Endometrial microvascular endothelial cells (primary cell): ENCODE measurements at regions not wholly inside any gene's neighbourhood (a gene's known extent, or its start where the extent isn't known, plus 50 kb on each side); places are given as distances from the start of the nearest gene placed in this dataset.
"Not testable (repeated sequence)": the region's sequence is repeated elsewhere in the genome, so short reads cannot be mapped to it uniquely, and the experiment has no call there.

Experiments used
- in situ Hi-C: cut with HindIII; loops from 2 replicates; pipeline ENCODE4 v1.10.0; 2017; ENCODE audit warnings: low sequenced_read_pairs, low pct_unique_long_range_greater_than_20kb; ENCODE audit errors: inconsistent ontology term

DNA sequence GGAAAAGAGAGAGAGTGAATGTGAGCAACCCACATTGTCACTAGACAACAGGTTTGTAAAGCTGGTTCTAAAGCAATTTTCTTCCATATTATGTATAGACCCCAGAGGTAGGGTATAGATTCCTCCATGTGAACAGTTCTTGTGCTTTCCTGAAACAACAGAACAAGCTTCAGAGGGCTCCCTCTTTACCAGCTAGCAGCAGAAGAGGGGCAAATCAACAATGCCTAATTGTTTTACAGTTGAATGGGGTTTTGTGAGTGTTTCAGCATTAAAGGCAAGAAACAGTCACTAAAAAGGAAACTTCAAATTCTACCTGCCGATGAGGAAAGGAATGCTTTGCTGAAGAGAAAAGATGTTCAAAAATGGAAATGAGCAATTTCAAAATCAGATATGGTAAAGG is 341.2 kb upstream of the KITLG start:
- in situ Hi-C loops, result no loop called here

- in situ Hi-C loops, result no loop called here
Observed at GRCh38 chr12:88918161-88918560, 337.9 kb upstream of the KITLG start.

DNA sequence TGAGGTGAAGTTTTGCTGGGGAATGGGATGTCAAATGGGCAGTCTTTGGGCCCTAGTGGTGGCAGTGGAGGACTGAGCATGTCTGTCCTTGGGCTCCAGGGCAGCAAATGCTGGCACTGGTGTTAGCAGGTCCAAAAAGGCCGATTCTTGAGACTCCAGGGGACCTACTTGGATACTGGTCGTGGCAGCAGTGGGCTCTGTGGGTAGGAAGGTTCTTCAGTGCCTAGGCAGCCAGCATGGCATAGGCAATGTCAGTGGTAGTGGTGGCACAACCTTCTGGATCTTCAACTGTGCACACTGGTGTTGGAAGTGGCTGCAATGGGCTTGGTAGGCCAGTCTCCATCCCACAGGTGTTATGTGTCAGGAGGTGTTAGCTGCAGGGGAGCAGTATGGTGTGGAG is 334.7 kb upstream of the KITLG start:
- in situ Hi-C loops, result no loop called here

- in situ Hi-C loops, result no loop called here
Observed at GRCh38 chr12:88909510-88909909, 329.2 kb upstream of the KITLG start.

DNA sequence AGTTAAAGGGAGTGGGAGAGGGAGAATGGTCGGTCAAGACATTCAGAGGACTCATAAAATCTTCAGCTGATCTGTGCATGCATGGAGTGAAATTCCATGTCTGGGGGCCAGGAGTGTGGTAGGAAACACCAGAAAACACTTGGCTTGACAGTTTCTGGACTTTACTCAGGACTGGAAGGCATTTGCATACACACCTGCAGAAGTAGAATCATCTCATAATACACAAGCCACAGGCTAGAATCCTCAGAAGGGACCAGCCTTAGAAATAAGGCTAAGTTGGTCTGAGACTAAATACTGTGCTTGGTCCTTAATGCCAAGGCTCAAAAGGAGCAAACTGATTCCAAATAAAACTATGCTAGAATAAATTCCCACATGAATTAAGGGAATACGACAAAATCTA is 328.1 kb upstream of the KITLG start:
- in situ Hi-C loops, result no loop called here

DNA sequence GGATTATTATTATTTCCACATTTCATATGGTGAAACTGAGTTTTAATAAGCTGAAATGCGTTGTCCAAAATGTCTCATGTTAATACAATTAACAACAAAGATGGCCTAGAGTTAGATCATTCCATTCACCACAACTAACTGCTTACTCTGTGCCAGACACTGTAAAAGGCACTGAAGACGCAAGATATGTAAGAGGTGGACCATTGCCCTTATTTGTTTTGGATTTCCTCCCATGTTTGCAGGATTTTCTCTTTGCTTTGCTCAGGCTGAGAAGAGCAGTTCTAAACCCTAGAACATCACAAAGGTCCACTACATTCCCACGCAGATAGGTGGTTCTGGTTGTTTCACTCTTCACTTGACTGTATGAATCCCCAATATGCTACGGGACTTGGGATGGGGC is 324.4 kb upstream of the KITLG start:
- in situ Hi-C loops, result no loop called here

- in situ Hi-C loops, result no loop called here
Observed at GRCh38 chr12:88903333-88903732, 323.1 kb upstream of the KITLG start.

GRCh38 chr12:88897723-88898122 is 317.5 kb upstream of the KITLG start:
- in situ Hi-C loops, result no loop called here

GRCh38 chr12:88896958-88897357 is 316.7 kb upstream of the KITLG start:
- in situ Hi-C loops, result no loop called here

- in situ Hi-C loops, result no loop called here
Observed at GRCh38 chr12:88895634-88896033, 315.4 kb upstream of the KITLG start.

- in situ Hi-C loops, result no loop called here
Observed at GRCh38 chr12:88893801-88894200, 313.5 kb upstream of the KITLG start.

- in situ Hi-C loops, result not testable (repeated sequence)
Observed at GRCh38 chr12:88891434-88891833, 311.2 kb upstream of the KITLG start.

DNA sequence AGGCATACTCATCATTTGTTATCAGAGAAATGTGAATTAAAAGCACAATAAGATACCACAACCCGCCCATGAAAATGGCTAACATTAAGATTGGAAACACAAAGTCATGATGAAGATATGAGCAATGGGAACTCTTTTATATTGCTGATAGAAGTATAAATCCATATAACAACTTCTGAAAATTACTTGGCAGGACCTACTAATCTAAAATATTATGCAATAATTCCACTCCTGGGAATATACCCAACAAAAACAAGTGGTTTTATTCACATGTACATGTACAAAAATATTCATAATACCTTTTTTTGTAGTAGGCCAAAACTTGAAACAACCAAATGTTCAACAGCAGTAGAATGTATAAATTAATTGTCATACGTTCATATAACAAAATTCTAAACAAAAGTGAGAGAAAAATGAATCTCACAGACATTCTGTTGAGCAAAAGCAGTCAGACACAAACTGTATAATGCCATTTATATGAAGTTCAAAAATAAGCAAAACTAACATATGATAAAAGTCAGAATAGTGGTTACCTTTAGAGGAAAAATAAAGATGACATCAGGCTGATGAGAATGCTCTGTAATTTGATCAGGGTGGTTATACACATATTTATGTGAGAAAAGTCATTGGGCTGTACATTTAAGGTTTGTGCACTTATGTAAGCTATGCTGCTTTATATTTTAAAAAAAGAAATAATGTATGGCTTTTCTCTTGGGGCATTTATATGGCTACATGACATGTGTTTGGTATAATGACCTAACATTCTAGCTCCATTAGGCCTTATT is 309.2 kb upstream of the KITLG start:
- in situ Hi-C loops, result no loop called here

DNA sequence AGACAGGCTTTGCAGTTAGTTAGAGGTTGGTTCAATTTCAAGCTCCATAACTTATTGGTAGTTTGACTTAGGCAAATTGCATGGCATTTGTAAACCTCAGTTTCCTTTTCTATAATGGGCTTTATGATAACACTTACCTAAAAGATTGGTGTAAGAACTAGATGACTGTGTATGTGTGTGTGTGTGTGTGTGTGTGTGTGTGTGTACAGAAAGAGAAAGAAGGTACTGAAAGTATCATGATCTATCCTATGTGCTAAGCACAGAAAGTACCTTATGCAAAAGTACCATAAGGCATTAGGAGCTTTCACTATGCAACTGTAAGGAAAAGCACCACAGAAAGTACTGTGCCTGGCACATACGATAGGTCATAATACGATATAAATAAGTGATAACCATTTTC is 304.3 kb upstream of the KITLG start:
- in situ Hi-C loops, result no loop called here

- in situ Hi-C loops, result no loop called here
Observed at GRCh38 chr12:88882662-88883061, 302.4 kb upstream of the KITLG start.

DNA sequence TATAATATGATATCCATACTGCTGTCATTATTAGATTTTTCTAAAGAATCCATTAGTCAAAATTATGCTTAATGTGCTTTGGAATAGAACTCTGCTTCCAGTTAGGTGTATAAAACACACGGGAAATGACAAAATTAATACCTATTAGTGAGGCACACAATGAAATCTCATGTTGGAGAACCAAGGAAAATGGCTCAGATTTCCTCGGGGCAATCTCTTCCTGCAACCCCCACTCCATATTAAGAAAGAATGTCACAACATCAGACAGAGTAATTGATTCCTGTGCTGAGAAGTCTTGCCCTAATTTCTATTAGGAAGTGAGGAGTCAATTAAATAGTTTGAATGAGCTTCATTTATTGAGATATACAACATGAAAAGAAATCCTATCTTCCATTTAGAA is 299.8 kb upstream of the KITLG start:
- in situ Hi-C loops, result no loop called here

DNA sequence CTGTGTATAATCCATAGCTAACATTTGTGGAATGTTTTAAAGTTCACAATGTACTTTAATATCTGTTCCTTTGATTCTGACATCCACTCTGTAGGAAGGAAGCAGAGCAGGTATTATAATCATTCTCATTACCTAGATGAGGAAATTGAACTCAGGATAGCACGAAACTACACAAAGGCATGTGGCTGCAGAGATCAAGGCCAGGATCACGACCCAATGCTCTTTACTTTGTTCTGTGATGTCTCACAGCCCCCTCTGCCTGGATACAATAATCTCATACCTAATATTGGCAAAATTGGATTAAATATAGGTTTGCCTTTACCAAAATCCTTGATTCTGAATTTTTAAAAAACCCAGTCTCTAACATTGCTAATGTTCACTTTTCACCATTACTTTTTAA is 298.0 kb upstream of the KITLG start:
- in situ Hi-C loops, result no loop called here

DNA sequence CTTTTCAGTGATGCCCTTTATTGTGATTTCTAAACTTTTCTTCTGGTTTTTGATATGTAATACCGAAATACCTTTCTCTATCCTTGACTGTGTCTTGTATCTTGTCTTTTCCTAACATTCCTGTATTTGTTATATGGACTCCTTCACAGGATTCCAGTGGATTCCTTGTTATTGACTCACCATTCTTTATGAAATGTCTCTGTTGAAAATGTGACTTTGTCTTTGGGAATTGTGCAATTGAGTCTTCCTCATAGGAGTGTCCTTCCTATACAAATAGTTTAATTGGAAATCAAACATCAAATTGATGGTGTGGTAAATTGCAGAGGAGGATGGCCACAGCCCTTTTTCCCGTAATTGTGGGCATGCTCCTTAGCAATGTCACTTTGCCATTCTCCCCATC is 296.6 kb upstream of the KITLG start:
- in situ Hi-C loops, result no loop called here

- in situ Hi-C loops, result no loop called here
Observed at GRCh38 chr12:88870000-88870737, 289.9 kb upstream of the KITLG start.

- in situ Hi-C loops, result no loop called here
Observed at GRCh38 chr12:88868050-88868449, 287.8 kb upstream of the KITLG start.
